Ascending aorta (tissue), 2 donors: ENCODE measurements at regions not wholly inside any gene's neighbourhood (a gene's known extent, or its start where the extent isn't known, plus 50 kb on each side); places are given as distances from the start of the nearest gene placed in this dataset.

Experiments
- DNase-seq, 2 donors: peaks; one replicate each; pipeline ENCODE4 v3.0.0-alpha.2; 2019; ENCODE audit warnings: low spot score in 2 of 2
- H3K27ac ChIP-seq, 2 donors: fragments of 200-600 bp; sonication (generic); one replicate each; pipeline ENCODE4 v1.5.1; 2016 to 2017; ENCODE audit warnings: mild to moderate bottlenecking in 1 of 2
- H3K27me3 ChIP-seq: fragments of 200-600 bp; sonication (generic); one replicate; pipeline ENCODE4 v1.5.1; 2017
- H3K36me3 ChIP-seq, 2 donors: fragments of 200-600 bp; sonication (generic); one replicate each; pipeline ENCODE4 v1.5.1; 2016
- H3K4me1 ChIP-seq, 2 donors: fragments of 200-600 bp; sonication (generic); one replicate each; pipeline ENCODE4 v1.5.1; 2016 to 2017; ENCODE audit warnings: mild to moderate bottlenecking in 1 of 2
- H3K4me3 ChIP-seq, 2 donors: fragments of 200-600 bp; sonication (generic); one replicate each; pipeline ENCODE4 v1.5.1; 2016 to 2017; ENCODE audit warnings: mild to moderate bottlenecking in 1 of 2
- H3K9me3 ChIP-seq, 2 donors: fragments of 200-600 bp; sonication (generic); one replicate each; pipeline ENCODE4 v1.5.1; 2016
- intact Hi-C: fragments of 100-400 bp; cut with DNase I; formaldehyde crosslinking; loops from one replicate; pipeline ENCODE4 v1.15.1; 2023
- TF ChIP-seq, protein P1 (sequence below), 3 experiments: fragments of 200-600 bp in 2 of 3; fragments of 450-650 bp in 1 of 3; sonication (generic) in 2 of 3; IDR thresholded peaks; one replicate each; pipeline ENCODE4 v1.5.1; 2016 to 2019; ENCODE audit warnings: antibody characterized with exemption in 3 of 3, mild to moderate bottlenecking in 1 of 3, moderate library complexity in 1 of 3

DNA sequence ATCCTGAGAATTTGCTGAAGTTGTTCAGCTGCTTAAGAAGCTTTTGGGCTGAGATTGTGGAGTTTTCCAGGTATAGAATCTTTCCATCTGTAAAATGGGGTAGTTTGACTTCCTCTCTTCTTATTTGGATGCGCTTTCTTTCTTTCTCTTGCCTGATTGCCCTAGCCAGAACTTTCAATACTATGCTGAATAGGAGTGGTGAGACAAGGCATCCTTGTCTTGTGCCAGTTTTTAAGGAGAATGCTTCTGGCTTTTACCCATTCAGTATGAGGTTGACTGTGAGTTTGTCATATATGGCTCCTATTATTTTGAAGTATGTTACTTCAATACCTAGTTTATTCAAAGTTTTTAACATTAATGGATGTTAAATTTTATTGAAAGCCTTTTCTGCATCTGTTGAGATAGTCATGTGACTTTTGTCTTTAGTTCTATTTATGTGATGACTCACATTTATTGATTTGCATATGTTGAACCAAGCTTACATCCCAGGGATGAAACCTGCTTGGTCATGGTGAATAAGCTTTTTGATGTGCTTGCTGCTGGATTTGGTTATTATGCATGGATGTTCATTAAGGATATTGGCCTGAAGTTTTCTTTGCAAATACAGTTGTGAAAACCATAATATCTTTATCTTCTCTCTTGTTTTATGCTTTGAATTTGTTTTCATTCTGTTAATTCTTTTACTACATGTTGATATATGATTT is 573.8 kb upstream of the NDST4 start:
- TF ChIP-seq, protein P1, sequence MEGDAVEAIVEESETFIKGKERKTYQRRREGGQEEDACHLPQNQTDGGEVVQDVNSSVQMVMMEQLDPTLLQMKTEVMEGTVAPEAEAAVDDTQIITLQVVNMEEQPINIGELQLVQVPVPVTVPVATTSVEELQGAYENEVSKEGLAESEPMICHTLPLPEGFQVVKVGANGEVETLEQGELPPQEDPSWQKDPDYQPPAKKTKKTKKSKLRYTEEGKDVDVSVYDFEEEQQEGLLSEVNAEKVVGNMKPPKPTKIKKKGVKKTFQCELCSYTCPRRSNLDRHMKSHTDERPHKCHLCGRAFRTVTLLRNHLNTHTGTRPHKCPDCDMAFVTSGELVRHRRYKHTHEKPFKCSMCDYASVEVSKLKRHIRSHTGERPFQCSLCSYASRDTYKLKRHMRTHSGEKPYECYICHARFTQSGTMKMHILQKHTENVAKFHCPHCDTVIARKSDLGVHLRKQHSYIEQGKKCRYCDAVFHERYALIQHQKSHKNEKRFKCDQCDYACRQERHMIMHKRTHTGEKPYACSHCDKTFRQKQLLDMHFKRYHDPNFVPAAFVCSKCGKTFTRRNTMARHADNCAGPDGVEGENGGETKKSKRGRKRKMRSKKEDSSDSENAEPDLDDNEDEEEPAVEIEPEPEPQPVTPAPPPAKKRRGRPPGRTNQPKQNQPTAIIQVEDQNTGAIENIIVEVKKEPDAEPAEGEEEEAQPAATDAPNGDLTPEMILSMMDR (IDR thresholded peaks at IDR 0.05): no peak
- Histone ChIP-seq H3K27me3 (no peaks in the 10 kb centered on the region), H3K9me3 (no peaks in the 10 kb centered on the region), H3K36me3 (no peaks in the 10 kb centered on the region), H3K27ac (no peak overlapping the region), H3K4me1 (no peaks in the 10 kb centered on the region), H3K4me3 (no peak overlapping the region)
- intact Hi-C loops: no loop called here
- no peak for DNase-seq

DNA sequence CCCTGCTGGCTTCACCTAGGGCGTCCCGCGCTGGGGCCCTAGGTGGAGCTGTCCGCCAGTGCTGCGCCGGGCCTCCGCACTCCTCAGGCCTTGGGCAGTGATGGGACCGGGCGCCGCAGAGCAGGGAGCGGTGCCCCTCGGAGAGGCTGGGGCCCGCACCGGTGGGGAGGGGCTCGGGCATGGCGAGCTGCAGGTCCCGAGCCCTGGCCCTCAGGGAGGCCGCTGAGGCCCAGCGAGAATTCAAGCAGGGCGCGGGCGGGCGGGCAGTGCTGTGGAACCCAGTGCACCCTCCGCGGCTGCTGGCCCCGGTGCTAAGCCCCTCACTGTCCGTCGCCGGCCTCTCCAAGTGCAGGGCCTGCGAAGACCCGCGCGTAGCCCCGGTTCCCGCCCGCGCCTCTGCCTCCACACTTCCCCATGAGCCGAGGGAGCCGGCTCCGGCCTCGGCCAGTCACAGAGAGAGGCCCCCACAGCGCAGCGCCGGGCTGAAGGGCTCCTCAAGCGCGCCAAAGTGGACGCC is 565.1 kb upstream of the NDST4 start:
- intact Hi-C loops: no loop called here
- H3K9me3 ChIP-seq: no peaks in the 10 kb centered on the region
- no peak overlapping the region for H3K4me3 ChIP-seq
- no peak overlapping the region for H3K27ac ChIP-seq
- no peak for DNase-seq
- no peaks in the 10 kb centered on the region for H3K27me3 ChIP-seq
- H3K36me3 ChIP-seq: no peaks in the 10 kb centered on the region
- H3K4me1 ChIP-seq: no peaks in the 10 kb centered on the region
- TF ChIP-seq, protein P1 (IDR thresholded peaks at IDR 0.05): no peak

DNA sequence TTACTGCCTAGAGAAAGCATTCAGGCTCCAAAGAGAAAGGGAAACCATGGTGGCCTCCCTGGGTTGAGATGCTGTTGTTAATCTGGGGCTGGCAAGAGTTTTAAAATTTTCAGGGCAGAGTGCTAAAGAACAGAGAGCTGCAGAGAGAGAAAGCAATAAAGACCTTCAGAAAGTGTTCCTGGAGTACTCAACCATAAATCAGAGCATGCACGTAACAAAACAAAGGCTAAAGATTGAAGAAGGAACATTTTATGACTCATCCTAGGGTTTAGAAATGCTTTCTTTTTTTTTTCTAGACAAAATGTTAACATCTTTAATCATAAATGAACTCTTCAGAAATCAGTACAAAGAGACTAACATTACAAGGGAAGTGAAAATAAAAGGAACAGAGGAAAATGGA is 562.3 kb upstream of the NDST4 start:
- H3K4me3 ChIP-seq: no peak overlapping the region
- intact Hi-C loops: no loop called here
- TF ChIP-seq, protein P1 (IDR thresholded peaks at IDR 0.05): no peak
- no peaks in the 10 kb centered on the region for H3K9me3 ChIP-seq
- no peaks in the 10 kb centered on the region for H3K27me3 ChIP-seq
- H3K27ac ChIP-seq: no peak overlapping the region
- no peaks in the 10 kb centered on the region for H3K4me1 ChIP-seq
- H3K36me3 ChIP-seq: no peaks in the 10 kb centered on the region
- no peak for DNase-seq

DNA sequence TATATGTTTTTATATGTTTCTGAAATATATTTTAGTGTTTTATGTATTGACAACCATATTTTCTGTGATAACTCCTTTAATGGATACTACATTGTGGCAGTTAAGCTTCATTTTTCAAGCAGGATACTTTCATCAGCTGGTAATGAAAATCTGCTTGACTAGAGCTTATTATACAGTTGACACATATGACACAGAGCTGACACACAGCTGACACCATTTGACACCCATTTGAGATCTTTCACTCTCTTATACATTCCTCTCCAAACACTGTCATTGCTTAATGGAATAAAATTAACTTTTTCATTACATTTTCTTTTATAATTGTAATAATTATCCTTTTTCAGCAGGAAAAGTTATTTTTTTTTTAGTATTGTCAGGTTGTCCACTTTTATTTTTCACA is 561.1 kb upstream of the NDST4 start:
- DNase-seq: no peak
- intact Hi-C loops: no loop called here
- H3K27ac ChIP-seq: no peak overlapping the region
- no peaks in the 10 kb centered on the region for H3K36me3 ChIP-seq
- H3K4me3 ChIP-seq: no peak overlapping the region
- TF ChIP-seq, protein P1 (IDR thresholded peaks at IDR 0.05): no peak
- H3K4me1 ChIP-seq: no peaks in the 10 kb centered on the region
- no peaks in the 10 kb centered on the region for H3K9me3 ChIP-seq
- no peaks in the 10 kb centered on the region for H3K27me3 ChIP-seq

DNA sequence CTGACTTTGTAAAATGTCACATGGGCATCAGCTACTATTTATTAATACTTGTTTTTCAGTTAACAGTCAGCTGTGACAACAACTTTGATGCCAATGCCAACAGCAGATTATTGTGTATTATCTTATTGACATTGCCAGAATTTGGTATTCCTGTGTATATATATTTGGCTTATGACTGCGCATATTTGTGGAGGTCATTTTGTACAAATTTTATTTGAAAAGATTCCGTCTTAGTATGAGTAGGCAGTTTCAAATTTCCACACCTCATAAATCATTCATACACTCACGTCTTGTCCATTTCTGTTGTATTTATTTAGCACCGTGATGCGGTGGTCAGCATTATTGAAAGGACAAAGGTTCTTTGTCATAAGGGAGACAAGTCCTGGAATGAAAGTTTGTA is 558.2 kb upstream of the NDST4 start:
- no peaks in the 10 kb centered on the region for H3K4me1 ChIP-seq
- no peaks in the 10 kb centered on the region for H3K9me3 ChIP-seq
- no peaks in the 10 kb centered on the region for H3K27me3 ChIP-seq
- intact Hi-C loops: no loop called here
- DNase-seq: no peak
- no peaks in the 10 kb centered on the region for H3K36me3 ChIP-seq
- no peak overlapping the region for H3K27ac ChIP-seq
- H3K4me3 ChIP-seq: no peak overlapping the region
- TF ChIP-seq, protein P1 (IDR thresholded peaks at IDR 0.05): no peak
